OCI-LY1 (cell line): ENCODE measurements at regions not wholly inside any gene's neighbourhood (a gene's known extent, or its start where the extent isn't known, plus 50 kb on each side); places are given as distances from the start of the nearest gene placed in this dataset.

ENCODE experiments used
- H2AFZ ChIP-seq: fragments of 200-600 bp; sonication (generic), shearing (Covaris generic); 2 replicates; pipeline ENCODE4 v1.6.0; 2014; ENCODE audit warnings: antibody characterized with exemption, mild to moderate bottlenecking, low read length
- H3F3A ChIP-seq: fragments of 200-600 bp; sonication (generic), shearing (Covaris generic); 2 replicates; pipeline ENCODE4 v1.6.0; 2014; ENCODE audit warnings: mild to moderate bottlenecking, antibody characterized with exemption, low read length, moderate library complexity; ENCODE audit not compliant: insufficient read depth
- H3K27ac ChIP-seq: fragments of 200-600 bp; sonication (generic); 2 replicates; pipeline ENCODE4 v1.5.1; 2014; ENCODE audit warnings: low read length, mixed run types, mild to moderate bottlenecking, low read depth; ENCODE audit not compliant: poor library complexity, severe bottlenecking
- H3K27me3 ChIP-seq: fragments of 200-600 bp; sonication (generic); 2 replicates; pipeline ENCODE4 v1.6.0; 2014; ENCODE audit warnings: antibody characterized with exemption, mild to moderate bottlenecking, low read length, moderate library complexity; ENCODE audit not compliant: insufficient read depth
- H3K36me3 ChIP-seq: fragments of 200-600 bp; sonication (generic); 2 replicates; pipeline ENCODE4 v1.6.1; 2014; ENCODE audit warnings: mild to moderate bottlenecking, antibody characterized with exemption, low read length, moderate library complexity, mixed read lengths; ENCODE audit not compliant: insufficient read depth
- H3K4me1 ChIP-seq: fragments of 200-600 bp; sonication (generic); 2 replicates; pipeline ENCODE4 v1.5.1; 2014; ENCODE audit warnings: mild to moderate bottlenecking, low read length, moderate library complexity; ENCODE audit not compliant: insufficient read depth, severe bottlenecking
- H3K4me2 ChIP-seq: fragments of 200-600 bp; sonication (generic), shearing (Covaris generic); 2 replicates; pipeline ENCODE4 v1.6.1; 2014; ENCODE audit warnings: low read length
- H3K4me3 ChIP-seq: fragments of 200-600 bp; sonication (generic); 2 replicates; pipeline ENCODE4 v1.5.1; 2014; ENCODE audit warnings: low read length, low read depth, mild to moderate bottlenecking, mixed read lengths; ENCODE audit not compliant: poor library complexity, severe bottlenecking
- H3K79me2 ChIP-seq: fragments of 200-600 bp; shearing (Covaris generic); 2 replicates; pipeline ENCODE4 v1.6.1; 2016; ENCODE audit warnings: mixed run types, low read length, mixed read lengths; ENCODE audit not compliant: insufficient read depth
- H3K9ac ChIP-seq: fragments of 200-600 bp; sonication (generic), shearing (Covaris generic); 2 replicates; pipeline ENCODE4 v1.6.1; 2014; ENCODE audit warnings: mild to moderate bottlenecking, low read length, mixed read lengths
- H3K9me2 ChIP-seq: fragments of 200-600 bp; sonication (generic), shearing (Covaris generic); 2 replicates; pipeline ENCODE4 v1.6.1; 2014; ENCODE audit warnings: low read depth, mild to moderate bottlenecking, low read length, mixed read lengths
- H3K9me3 ChIP-seq: fragments of 200-600 bp; shearing (Covaris generic); 2 replicates; pipeline ENCODE4 v1.6.1; 2014; ENCODE audit warnings: low read length, mixed read lengths
- H4K20me1 ChIP-seq: fragments of 200-600 bp; sonication (generic), shearing (Covaris generic); 2 replicates; pipeline ENCODE4 v1.6.0; 2016; ENCODE audit warnings: mild to moderate bottlenecking, low read length; ENCODE audit not compliant: insufficient read depth
- EZH2 ChIP-seq: fragments of 200-600 bp; sonication (generic), shearing (Covaris generic); IDR thresholded peaks from 2 replicates; pipeline ENCODE4 v1.8.0; 2017; ENCODE audit warnings: borderline replicate concordance, mixed run types, mild to moderate bottlenecking, antibody characterized with exemption, low read length, moderate library complexity, mixed read lengths
- TF ChIP-seq, protein P1 (sequence below): fragments of 200-600 bp; sonication (generic), shearing (Covaris generic); IDR thresholded peaks from 2 replicates; pipeline ENCODE4 v1.5.1; 2017; ENCODE audit warnings: mild to moderate bottlenecking, antibody characterized with exemption, low read length, moderate library complexity, mixed read lengths

DNA sequence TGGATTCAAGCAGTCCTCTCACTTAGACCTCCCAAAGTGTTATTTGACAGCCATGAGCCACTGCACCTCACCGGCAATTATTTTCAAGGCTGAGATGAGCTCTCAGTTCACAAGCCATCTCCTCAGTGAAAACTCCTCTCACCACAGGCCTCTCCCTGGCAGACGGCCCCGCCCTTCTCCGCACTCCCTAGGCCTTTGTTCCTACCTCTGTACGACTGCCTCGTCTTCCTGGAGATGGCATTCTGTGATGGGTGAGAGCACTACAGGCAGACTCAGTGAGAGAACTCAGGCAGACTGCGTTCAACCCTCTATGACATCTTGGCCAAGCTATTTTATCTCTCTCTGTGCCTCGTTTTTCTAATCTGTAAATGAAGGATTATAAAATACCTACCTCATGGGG lies 67.0 kb upstream of the TPM1 start:
- H3K36me3 ChIP-seq: no peaks in the 10 kb centered on the region
- H2AFZ ChIP-seq: no peak overlapping the region
- no peak overlapping the region for H3K4me2 ChIP-seq
- no peak for TF ChIP-seq EZH2
- TF ChIP-seq, protein P1, sequence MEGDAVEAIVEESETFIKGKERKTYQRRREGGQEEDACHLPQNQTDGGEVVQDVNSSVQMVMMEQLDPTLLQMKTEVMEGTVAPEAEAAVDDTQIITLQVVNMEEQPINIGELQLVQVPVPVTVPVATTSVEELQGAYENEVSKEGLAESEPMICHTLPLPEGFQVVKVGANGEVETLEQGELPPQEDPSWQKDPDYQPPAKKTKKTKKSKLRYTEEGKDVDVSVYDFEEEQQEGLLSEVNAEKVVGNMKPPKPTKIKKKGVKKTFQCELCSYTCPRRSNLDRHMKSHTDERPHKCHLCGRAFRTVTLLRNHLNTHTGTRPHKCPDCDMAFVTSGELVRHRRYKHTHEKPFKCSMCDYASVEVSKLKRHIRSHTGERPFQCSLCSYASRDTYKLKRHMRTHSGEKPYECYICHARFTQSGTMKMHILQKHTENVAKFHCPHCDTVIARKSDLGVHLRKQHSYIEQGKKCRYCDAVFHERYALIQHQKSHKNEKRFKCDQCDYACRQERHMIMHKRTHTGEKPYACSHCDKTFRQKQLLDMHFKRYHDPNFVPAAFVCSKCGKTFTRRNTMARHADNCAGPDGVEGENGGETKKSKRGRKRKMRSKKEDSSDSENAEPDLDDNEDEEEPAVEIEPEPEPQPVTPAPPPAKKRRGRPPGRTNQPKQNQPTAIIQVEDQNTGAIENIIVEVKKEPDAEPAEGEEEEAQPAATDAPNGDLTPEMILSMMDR: no peak
- no peaks in the 10 kb centered on the region for H3K9me2 ChIP-seq
- no peak overlapping the region for H3K4me3 ChIP-seq
- H3F3A ChIP-seq: no peaks in the 10 kb centered on the region
- no peaks in the 10 kb centered on the region for H4K20me1 ChIP-seq
- H3K9ac ChIP-seq: no peak overlapping the region
- no peaks in the 10 kb centered on the region; the same call in 1 of the 2 replicates for H3K27me3 ChIP-seq
- H3K27ac ChIP-seq: no peak overlapping the region
- no peaks in the 10 kb centered on the region for H3K4me1 ChIP-seq
- H3K79me2 ChIP-seq: no peaks in the 10 kb centered on the region
- H3K9me3 ChIP-seq: no peaks in the 10 kb centered on the region

DNA sequence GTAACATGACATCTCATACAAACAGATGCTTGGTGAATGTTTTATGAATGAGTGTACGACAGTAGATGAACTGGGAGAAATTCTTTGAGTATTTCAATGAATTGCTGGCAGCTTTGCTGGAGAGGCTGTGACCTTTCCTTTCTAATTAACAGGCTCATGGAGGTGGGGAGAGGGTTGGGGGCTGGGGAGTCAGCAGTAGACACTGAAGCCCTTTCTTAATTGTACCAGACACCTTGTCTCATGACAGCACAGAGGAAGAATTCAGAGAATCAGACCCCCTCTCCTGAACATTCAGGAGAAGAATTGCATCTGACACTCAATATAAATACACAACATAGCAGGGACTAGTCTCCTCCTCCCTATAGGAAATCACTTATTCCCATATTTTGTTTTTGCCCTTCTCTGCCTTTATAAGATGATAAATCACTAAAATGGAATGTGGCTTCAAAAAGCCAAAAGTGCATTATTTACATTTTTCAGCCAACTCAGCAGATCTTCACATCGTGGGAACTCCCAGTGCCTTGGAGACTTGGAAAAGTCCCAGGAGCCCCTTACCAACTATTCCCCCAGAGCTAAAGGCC lies 66.2 kb upstream of the TPM1 start:
- Histone ChIP-seq H3K27ac (no peak overlapping the region), H3K36me3 (no peaks in the 10 kb centered on the region), H3K4me1 (no peaks in the 10 kb centered on the region), H3K27me3 (no peaks in the 10 kb centered on the region; the same call in 1 of the 2 replicates), H3K9me3 (no peaks in the 10 kb centered on the region), H2AFZ (no peak overlapping the region), H3K9ac (no peak overlapping the region), H3K4me2 (no peak overlapping the region), H3F3A (no peaks in the 10 kb centered on the region), H3K9me2 (no peaks in the 10 kb centered on the region), H3K4me3 (no peak overlapping the region), H3K79me2 (no peaks in the 10 kb centered on the region), H4K20me1 (no peaks in the 10 kb centered on the region)
- TF ChIP-seq, protein P1: no peak
- TF ChIP-seq EZH2: no peak

DNA sequence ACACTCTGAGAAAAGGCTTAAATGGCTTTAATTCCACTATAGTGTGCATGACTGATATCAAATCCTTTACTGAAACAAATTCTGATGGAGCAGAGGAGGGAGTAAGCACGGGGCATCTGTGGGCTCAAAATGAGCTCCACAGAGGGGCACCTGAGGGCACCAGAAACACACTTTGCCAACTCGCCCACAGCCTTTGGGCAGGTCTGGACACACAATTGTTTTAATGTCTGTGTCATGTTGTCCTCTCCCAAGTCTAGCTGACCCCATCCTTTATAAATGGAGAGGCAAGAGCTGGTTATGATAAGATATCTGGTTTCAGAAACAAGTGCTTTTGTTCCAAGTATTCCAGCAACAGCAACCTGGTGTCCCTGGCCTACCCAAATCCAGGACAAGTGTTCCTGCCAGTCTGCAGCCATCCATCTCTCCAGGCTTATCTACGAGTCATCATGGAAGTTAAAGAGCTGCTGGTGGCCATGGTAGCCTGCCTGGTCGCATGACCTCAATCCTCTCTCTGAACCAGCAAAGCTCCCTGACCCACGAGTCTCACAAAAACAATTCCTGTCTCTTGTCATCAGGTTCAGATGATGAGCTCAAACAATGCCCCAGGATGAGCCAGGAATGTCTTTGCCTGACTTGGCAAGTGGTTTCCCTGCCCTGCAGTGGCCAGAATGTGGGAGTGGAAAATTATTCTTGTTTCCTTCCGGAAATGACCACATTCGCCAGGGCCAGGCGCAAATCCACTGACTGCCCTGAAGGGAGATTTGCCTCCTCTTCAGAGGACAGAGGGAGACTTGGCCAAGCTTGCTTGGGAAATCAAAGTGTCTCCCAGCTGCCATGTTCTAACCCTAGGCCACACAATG lies 64.4 kb upstream of the TPM1 start:
- TF ChIP-seq, protein P1: no peak
- no peak for TF ChIP-seq EZH2
- Histone ChIP-seq H3K4me1 (no peaks in the 10 kb centered on the region), H3K9me3 (no peaks in the 10 kb centered on the region), H3F3A (no peaks in the 10 kb centered on the region), H3K4me2 (no peak overlapping the region), H3K27ac (no peak overlapping the region), H3K27me3 (no peaks in the 10 kb centered on the region), H3K79me2 (no peaks in the 10 kb centered on the region), H3K4me3 (no peak overlapping the region), H3K9me2 (no peaks in the 10 kb centered on the region), H3K36me3 (no peaks in the 10 kb centered on the region), H4K20me1 (no peaks in the 10 kb centered on the region), H2AFZ (no peak overlapping the region), H3K9ac (no peak overlapping the region)
